Prostate gland (tissue), 2 donors: ENCODE measurements at regions not wholly inside any gene's neighbourhood (a gene's known extent, or its start where the extent isn't known, plus 50 kb on each side); places are given as distances from the start of the nearest gene placed in this dataset.

Source experiments
- DNase-seq: peaks from one replicate; pipeline ENCODE4 v3.0.0-alpha.2; 2019; ENCODE audit warnings: low spot score
- H3K27ac ChIP-seq, 2 donors: fragments of 200-600 bp; sonication (generic); 2 replicates each; pipeline ENCODE4 v1.5.1; 2017 to 2019
- H3K27me3 ChIP-seq: fragments of 200-600 bp; sonication (generic); replicated peaks from 2 replicates; pipeline ENCODE4 v1.5.1; 2019; ENCODE audit not compliant: insufficient read depth
- H3K36me3 ChIP-seq, 2 donors: fragments of 200-600 bp; sonication (generic); 1 replicate in 1 of 2; 2 replicates in 1 of 2; pipeline versions ENCODE4 v1.5.1 to v1.8.1; 2017 to 2019
- H3K4me1 ChIP-seq: fragments of 200-600 bp; sonication (generic); replicated peaks from 2 replicates; pipeline ENCODE4 v1.5.1; 2019
- H3K4me3 ChIP-seq, 2 donors: fragments of 200-600 bp; sonication (generic); 2 replicates each; pipeline ENCODE4 v1.5.1; 2017 to 2019
- H3K9me3 ChIP-seq: fragments of 200-600 bp; sonication (generic); 2 replicates; pipeline ENCODE4 v1.5.1; 2017
- CTCF ChIP-seq, 4 experiments: fragments of 200-600 bp in 2 of 4; fragments of 450-650 bp in 2 of 4; sonication (generic) in 2 of 4; IDR thresholded peaks; 1 replicate in 3 of 4; 2 replicates in 1 of 4; pipeline ENCODE4 v1.5.1; 2016 to 2019; ENCODE audit warnings: antibody characterized with exemption in 4 of 4, mild to moderate bottlenecking in 2 of 4, moderate library complexity in 2 of 4
- POLR2A ChIP-seq: fragments of 450-650 bp; IDR thresholded peaks from one replicate; pipeline ENCODE4 v1.6.1; 2016; ENCODE audit warnings: antibody characterized with exemption, mild to moderate bottlenecking
- POLR2AphosphoS5 ChIP-seq: sonication (generic); formaldehyde crosslinking; IDR thresholded peaks from one replicate; pipeline ENCODE4 v1.6.1; 2017; ENCODE audit warnings: antibody characterized with exemption
- WGBS: methylation state at CpG from one replicate; pipeline ENCODE4 v1.1.5; 2018; 5-methylcytosine and 5-hydroxymethylcytosine counted together
- intact Hi-C: fragments of 100-400 bp; cut with DNase I; formaldehyde crosslinking; loops from one replicate; pipeline ENCODE4 v1.14.2; 2022

- H3K9me3 ChIP-seq, result no peaks in the 10 kb centered on the region
- no peak for DNase-seq
- intact Hi-C loops, result no loop called here
- H3K4me3 ChIP-seq, result no peak overlapping the region
- no peaks in the 10 kb centered on the region for H3K4me1 ChIP-seq
- TF ChIP-seq POLR2AphosphoS5, result no peak
- no peak for TF ChIP-seq POLR2A
- no peak for TF ChIP-seq CTCF (IDR thresholded peaks at IDR 0.05)
- H3K36me3 ChIP-seq, result no peaks in the 10 kb centered on the region
- no peaks in the 10 kb centered on the region for H3K27me3 ChIP-seq
- H3K27ac ChIP-seq, result no peak overlapping the region
Measured at GRCh38 chr9:80556631-80557030, 984.9 kb downstream of the TLE4 start.

DNA sequence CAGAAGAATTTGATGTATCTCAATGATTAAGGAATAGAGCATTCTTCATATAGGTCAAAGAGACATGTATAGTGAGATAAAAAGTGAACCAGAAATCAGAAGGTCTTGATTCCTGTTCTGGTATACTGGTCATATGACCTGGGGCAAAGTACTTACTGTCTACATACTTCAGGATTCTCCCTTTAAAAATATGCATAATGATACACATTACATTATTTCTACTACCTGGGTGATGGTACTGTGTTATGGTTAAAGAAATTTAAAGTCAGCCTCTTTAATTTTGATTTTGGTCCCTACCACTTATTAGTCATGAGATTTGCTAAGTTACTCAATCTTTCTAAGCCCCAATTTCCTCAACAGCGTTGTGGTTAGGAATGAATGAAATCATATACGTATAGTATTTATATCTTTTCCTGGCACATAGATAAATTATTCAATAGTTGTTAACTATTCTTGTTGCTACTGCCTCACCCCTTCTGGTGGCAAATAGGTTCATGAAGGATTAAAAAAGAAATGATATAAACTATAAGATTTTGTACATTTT, 984.1 kb downstream of the TLE4 start:
- H3K4me3 ChIP-seq, result no peak overlapping the region
- H3K4me1 ChIP-seq, result no peaks in the 10 kb centered on the region
- intact Hi-C loops, result no loop called here
- no peaks in the 10 kb centered on the region for H3K9me3 ChIP-seq
- no peaks in the 10 kb centered on the region for H3K36me3 ChIP-seq
- H3K27me3 ChIP-seq, result no peaks in the 10 kb centered on the region
- no peak overlapping the region for H3K27ac ChIP-seq
- 44% methylated on average over 2 of the region's 2 CpGs for WGBS
- no peak for DNase-seq
- TF ChIP-seq POLR2AphosphoS5 (no peak), CTCF (IDR thresholded peaks at IDR 0.05) (no peak), POLR2A (no peak)

DNA sequence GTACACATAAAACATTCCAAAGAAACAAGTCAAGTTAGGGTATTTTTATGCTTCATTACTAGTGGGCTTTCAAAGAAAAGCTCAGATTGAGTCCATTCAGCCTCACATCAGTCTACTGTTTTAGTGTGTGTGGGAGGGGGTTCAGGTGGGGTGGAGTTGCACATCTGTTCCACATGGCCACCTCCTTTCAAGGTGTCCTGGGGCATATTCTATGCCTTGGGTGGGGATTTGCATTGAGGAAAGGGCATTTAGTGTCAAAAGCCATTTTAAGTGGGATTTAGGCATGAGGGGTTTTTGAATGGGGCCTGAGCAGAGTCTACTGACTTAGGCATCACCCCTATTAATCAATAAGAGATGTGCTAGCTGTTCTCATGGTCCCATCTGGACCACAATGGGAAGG, 983.1 kb downstream of the TLE4 start:
- DNase-seq, result no peak
- no peaks in the 10 kb centered on the region for H3K36me3 ChIP-seq
- H3K27me3 ChIP-seq, result no peaks in the 10 kb centered on the region
- TF ChIP-seq POLR2AphosphoS5 (no peak), POLR2A (no peak), CTCF (IDR thresholded peaks at IDR 0.05) (no peak)
- intact Hi-C loops, result no loop called here
- no peak overlapping the region for H3K4me3 ChIP-seq
- H3K27ac ChIP-seq, result no peak overlapping the region
- no peaks in the 10 kb centered on the region for H3K4me1 ChIP-seq
- H3K9me3 ChIP-seq, result no peaks in the 10 kb centered on the region

DNA sequence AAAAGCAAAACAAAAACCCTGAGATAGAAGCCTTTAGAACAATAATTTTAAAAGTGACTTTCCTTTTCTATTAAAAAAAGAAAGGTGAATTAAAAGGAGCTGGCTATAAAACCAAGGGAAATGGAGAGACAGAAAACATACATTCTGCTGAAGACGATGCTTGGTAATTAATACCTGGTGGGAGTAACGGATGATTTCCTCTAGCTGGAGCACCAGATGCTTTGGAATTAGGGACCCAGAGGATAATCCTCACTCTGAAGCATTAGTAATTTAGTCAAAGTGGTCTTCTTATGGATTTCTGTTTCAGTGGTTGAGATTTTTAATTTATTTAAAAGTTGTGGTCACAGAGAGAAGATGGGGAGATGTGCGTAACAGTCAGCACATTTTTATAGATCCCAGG, 982.5 kb downstream of the TLE4 start:
- no peaks in the 10 kb centered on the region for H3K4me1 ChIP-seq
- H3K27me3 ChIP-seq, result no peaks in the 10 kb centered on the region
- no peaks in the 10 kb centered on the region for H3K9me3 ChIP-seq
- WGBS, result 53% methylated on average over 3 of the region's 3 CpGs
- no peak for TF ChIP-seq POLR2AphosphoS5
- no peak for TF ChIP-seq CTCF (IDR thresholded peaks at IDR 0.05)
- TF ChIP-seq POLR2A, result no peak
- H3K4me3 ChIP-seq, result no peak overlapping the region
- DNase-seq, result no peak
- intact Hi-C loops, result no loop called here
- H3K27ac ChIP-seq, result no peak overlapping the region
- H3K36me3 ChIP-seq, result no peaks in the 10 kb centered on the region

DNA sequence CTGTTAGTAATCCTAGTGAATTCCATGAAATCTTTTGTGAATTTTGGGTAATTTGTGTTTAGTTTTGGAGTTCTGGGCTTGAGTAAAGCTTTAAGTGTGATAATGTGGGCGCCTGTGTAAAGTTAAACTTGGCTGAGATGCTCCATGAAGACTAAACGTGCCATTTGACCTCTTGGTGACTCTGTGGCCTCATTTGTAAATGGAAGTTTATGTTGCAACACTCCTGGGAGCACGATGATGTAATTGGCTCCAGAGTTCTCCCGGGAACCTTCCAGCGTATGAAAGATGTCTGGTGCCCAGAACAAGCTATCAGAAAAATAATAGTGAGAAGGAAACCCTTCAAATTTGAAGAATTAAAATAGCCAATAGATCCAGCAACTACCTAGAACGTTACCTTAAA, 981.2 kb downstream of the TLE4 start:
- intact Hi-C loops, result no loop called here
- DNase-seq, result no peak
- 53% methylated on average over 6 of the region's 6 CpGs for WGBS

More for the DNA sequence above, 981.2 kb downstream of the TLE4 start:
- no peaks in the 10 kb centered on the region for H3K4me1 ChIP-seq
- H3K9me3 ChIP-seq, result no peaks in the 10 kb centered on the region
- no peaks in the 10 kb centered on the region for H3K36me3 ChIP-seq
- TF ChIP-seq POLR2A (no peak), POLR2AphosphoS5 (no peak), CTCF (IDR thresholded peaks at IDR 0.05) (no peak)
- H3K4me3 ChIP-seq, result no peak overlapping the region
- H3K27ac ChIP-seq, result no peak overlapping the region
- H3K27me3 ChIP-seq, result no peaks in the 10 kb centered on the region
